H1 (cell line): ENCODE measurements at regions not wholly inside any gene's neighbourhood (a gene's known extent, or its start where the extent isn't known, plus 50 kb on each side); places are given as distances from the start of the nearest gene placed in this dataset.

Source experiments
- CEBPB ChIP-seq: IDR thresholded peaks from 2 replicates; pipeline ENCODE4 v1.6.1; 2012; ENCODE audit warnings: low read depth, low read length
- E2F6 ChIP-seq: IDR thresholded peaks from 2 replicates; pipeline ENCODE4 v1.6.1; 2012; ENCODE audit warnings: inconsistent platforms
- SAP30 ChIP-seq: fragments of 300-600 bp; sonication (generic); IDR thresholded peaks from 2 replicates; pipeline ENCODE4 v1.7.1; 2012; ENCODE audit warnings: low read length, moderate library complexity, mild to moderate bottlenecking, inconsistent platforms; ENCODE audit not compliant: insufficient read depth, insufficient replicate concordance

GRCh38 chr5:147065071-147065470, 169.8 kb upstream of the STK32A start (continued):
- TF ChIP-seq E2F6, result no peak
- no peak for TF ChIP-seq CEBPB
- no peak for TF ChIP-seq SAP30
